Epidermal melanocyte (primary cell): ENCODE measurements at regions not wholly inside any gene's neighbourhood (a gene's known extent, or its start where the extent isn't known, plus 50 kb on each side); places are given as distances from the start of the nearest gene placed in this dataset.

ENCODE experiments used
- DNase-seq: peaks from one replicate; pipeline ENCODE4 v3.0.0; 2011; ENCODE audit warnings: low spot score; ENCODE audit not compliant: insufficient read length

- DNase-seq: no peak
Observed at GRCh38 chr10:128992770-128993169, 474.3 kb upstream of the MGMT start.

- DNase-seq: no peak
Observed at GRCh38 chr10:128993443-128993842, 473.6 kb upstream of the MGMT start.

GRCh38 chr10:128993911-128994538, 473.0 kb upstream of the MGMT start:
- no peak for DNase-seq

GRCh38 chr10:128994598-128995143, 472.4 kb upstream of the MGMT start:
- no peak for DNase-seq

GRCh38 chr10:128995676-128996075, 471.4 kb upstream of the MGMT start:
- DNase-seq: no peak

- DNase-seq: no peak
Observed at GRCh38 chr10:128996092-128996491, 470.9 kb upstream of the MGMT start.

- no peak for DNase-seq
Observed at GRCh38 chr10:128998101-128998805, 468.8 kb upstream of the MGMT start.

- DNase-seq: no peak
Observed at GRCh38 chr10:129004398-129004797, 462.6 kb upstream of the MGMT start.

- DNase-seq: no peak
Observed at GRCh38 chr10:129005080-129005479, 462.0 kb upstream of the MGMT start.

GRCh38 chr10:129005804-129006203, 461.2 kb upstream of the MGMT start:
- no peak for DNase-seq

GRCh38 chr10:129018511-129018910, 448.5 kb upstream of the MGMT start:
- no peak for DNase-seq

GRCh38 chr10:129020651-129021330, 446.2 kb upstream of the MGMT start:
- DNase-seq: no peak

- no peak for DNase-seq
Observed at GRCh38 chr10:129021594-129022304, 445.3 kb upstream of the MGMT start.

GRCh38 chr10:129023082-129023481, 444.0 kb upstream of the MGMT start:
- no peak for DNase-seq

- DNase-seq: no peak
Observed at GRCh38 chr10:129024046-129024445, 443.0 kb upstream of the MGMT start.

GRCh38 chr10:129025787-129026186, 441.3 kb upstream of the MGMT start:
- DNase-seq: no peak

GRCh38 chr10:129027906-129028305, 439.1 kb upstream of the MGMT start:
- no peak for DNase-seq

GRCh38 chr10:129028451-129028850, 438.6 kb upstream of the MGMT start:
- DNase-seq: no peak

GRCh38 chr10:129029051-129029450, 438.0 kb upstream of the MGMT start:
- no peak for DNase-seq

- no peak for DNase-seq
Observed at GRCh38 chr10:129029851-129030602, 437.0 kb upstream of the MGMT start.

GRCh38 chr10:129030603-129030895, 436.5 kb upstream of the MGMT start:
- no peak for DNase-seq
